Common myeloid progenitor, CD34-positive (primary cell): ENCODE measurements at regions not wholly inside any gene's neighbourhood (a gene's known extent, or its start where the extent isn't known, plus 50 kb on each side); places are given as distances from the start of the nearest gene placed in this dataset.

Source experiments
- CTCF ChIA-PET: fragments of 350-600 bp; sonication (Branson Sonifier 250); formaldehyde crosslinking; loops from one replicate; lab custom pipeline; 2021; ENCODE audit warnings: antibody characterized with exemption; lab: Charles Lee
- POLR2A ChIA-PET: fragments of 350-600 bp; sonication (Branson Sonifier 250); formaldehyde crosslinking; loops from one replicate; lab custom pipeline; 2021; ENCODE audit warnings: antibody characterized with exemption; lab: Charles Lee
- DNase-seq, 3 donors: peaks; one replicate each; pipeline versions ENCODE4 v3.0.0 to v3.0.0-alpha.2; 2013
- H3K27ac ChIP-seq, 2 experiments: 1 replicate in 1 of 2; 2 replicates in 1 of 2; pipeline ENCODE4 v1.7.0; 2013; ENCODE audit warnings: inconsistent platforms in 2 of 2, low read length in 2 of 2, mild to moderate bottlenecking in 2 of 2, low read depth in 1 of 2, moderate library complexity in 1 of 2; ENCODE audit not compliant: severe bottlenecking in 2 of 2, insufficient read depth in 1 of 2, poor library complexity in 1 of 2
- H3K27me3 ChIP-seq, 5 experiments: replicated peaks in 2 of 5; 1 replicate in 3 of 5; 2 replicates in 2 of 5; pipeline versions ENCODE4 v1.6.1 to v1.7.0; 2013; ENCODE audit warnings: low read length in 4 of 5, mild to moderate bottlenecking in 2 of 5, moderate library complexity in 2 of 5, inconsistent platforms in 1 of 5; ENCODE audit not compliant: insufficient read depth in 5 of 5, control insufficient read depth in 4 of 5
- H3K36me3 ChIP-seq, 4 experiments: 1 replicate in 2 of 4; 2 replicates in 2 of 4; pipeline versions ENCODE4 v1.6.1 to v1.7.0; 2013; ENCODE audit warnings: low read length in 3 of 4, control low read depth in 1 of 4, mild to moderate bottlenecking in 1 of 4; ENCODE audit not compliant: control insufficient read depth in 4 of 4, insufficient read depth in 4 of 4
- H3K4me1 ChIP-seq, 4 experiments: 1 replicate in 3 of 4; 2 replicates in 1 of 4; pipeline versions ENCODE4 v1.6.1 to v1.7.1; 2013; ENCODE audit warnings: low read length in 3 of 4, mild to moderate bottlenecking in 3 of 4, control low read depth in 1 of 4, inconsistent platforms in 1 of 4, moderate library complexity in 1 of 4; ENCODE audit not compliant: control insufficient read depth in 4 of 4, insufficient read depth in 4 of 4; ENCODE audit errors: control extremely low read depth in 1 of 4
- H3K4me3 ChIP-seq, 7 experiments: 1 replicate in 4 of 7; 2 replicates in 3 of 7; pipeline versions ENCODE4 v1.5.1 to v1.7.0; 2013; ENCODE audit warnings: mild to moderate bottlenecking in 7 of 7, low read length in 6 of 7, moderate library complexity in 6 of 7, inconsistent platforms in 2 of 7, low read depth in 2 of 7, control low read depth in 1 of 7; ENCODE audit not compliant: insufficient read depth in 4 of 7, control insufficient read depth in 1 of 7; ENCODE audit errors: extremely low read depth in 1 of 7
- H3K9me3 ChIP-seq, 5 experiments: 1 replicate in 4 of 5; 2 replicates in 1 of 5; pipeline versions ENCODE4 v1.6.1 to v1.7.1; 2013; ENCODE audit warnings: low read length in 4 of 5, mild to moderate bottlenecking in 2 of 5, inconsistent platforms in 1 of 5, low read depth in 1 of 5, moderate library complexity in 1 of 5; ENCODE audit not compliant: control insufficient read depth in 4 of 5, insufficient read depth in 2 of 5; ENCODE audit errors: control extremely low read depth in 1 of 5
- WGBS: methylation state at CpG from one replicate; pipeline ENCODE4 v1.1.5; 2013; ENCODE audit not compliant: insufficient coverage; 5-methylcytosine and 5-hydroxymethylcytosine counted together

DNA sequence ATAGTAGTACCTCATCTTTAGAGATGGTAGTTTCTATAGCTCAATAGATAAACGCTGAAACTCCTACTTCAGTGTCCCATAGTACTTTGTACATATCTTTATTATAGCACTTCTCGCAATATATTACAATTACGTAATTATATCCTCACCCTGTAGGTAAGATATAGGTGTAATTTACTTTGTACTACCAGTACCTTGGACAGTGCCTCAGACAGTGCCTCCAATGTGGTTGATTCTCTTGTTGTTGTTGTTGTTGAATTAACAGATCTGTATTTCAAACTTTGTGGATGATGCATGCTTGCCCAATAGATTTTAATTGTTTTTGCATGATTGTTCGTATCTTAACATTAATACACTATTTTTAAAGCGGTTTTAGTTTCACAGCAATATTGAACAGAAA is 188.6 kb downstream of the ARL6IP6 start:
- Histone ChIP-seq H3K36me3 (no peaks in the 10 kb centered on the region), H3K4me1 (no peaks in the 10 kb centered on the region), H3K27me3 (no peaks in the 10 kb centered on the region), H3K27ac (no peak overlapping the region), H3K9me3 (no peaks in the 10 kb centered on the region), H3K4me3 (no peak overlapping the region)
- DNase-seq, result no peak
- ChIA-PET CTCF (no interaction called here), POLR2A (no interaction called here)
- 90% methylated on average over 2 of the region's 5 CpGs for WGBS

DNA sequence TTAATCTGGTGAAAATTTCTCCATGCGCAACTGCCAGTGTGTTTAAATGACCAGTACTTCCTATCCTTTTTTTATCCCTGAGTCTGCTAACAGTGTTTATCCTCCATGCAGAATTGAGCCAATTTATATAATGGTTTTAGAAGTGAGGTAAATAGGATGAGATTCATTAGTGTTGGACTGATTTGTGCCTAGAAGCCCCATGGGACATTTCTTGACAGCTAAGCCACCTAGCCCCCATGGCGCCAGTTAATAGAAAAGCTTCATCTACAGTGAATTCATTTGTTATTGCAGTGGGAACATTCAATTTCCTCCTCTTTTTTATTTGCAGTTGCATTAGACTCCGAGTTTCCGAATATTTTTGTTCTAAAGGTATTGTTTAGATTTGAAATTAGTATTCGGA is 175.6 kb downstream of the ARL6IP6 start:
- Histone ChIP-seq H3K27ac (no peak overlapping the region), H3K9me3 (peaks cover 0 to 5% (median 0%) of the 10 kb centered on the region in 5 experiments), H3K27me3 (no peaks in the 10 kb centered on the region), H3K4me1 (no peaks in the 10 kb centered on the region), H3K36me3 (no peaks in the 10 kb centered on the region), H3K4me3 (no peak overlapping the region)
- WGBS, result 83% methylated on average over 2 of the region's 5 CpGs
- DNase-seq, result no peak
- POLR2A ChIA-PET, result no interaction called here
- CTCF ChIA-PET, result no interaction called here

- H3K27me3 ChIP-seq, result no peaks in the 10 kb centered on the region
- no peak for DNase-seq
- no CpG with 5 or more reads among the region's 2 CpGs for WGBS
- no peak overlapping the region for H3K27ac ChIP-seq
- ChIA-PET CTCF (no interaction called here), POLR2A (no interaction called here)
- no peaks in the 10 kb centered on the region for H3K36me3 ChIP-seq
- H3K9me3 ChIP-seq, result no peaks in the 10 kb centered on the region
- no peaks in the 10 kb centered on the region for H3K4me1 ChIP-seq
- no peak overlapping the region for H3K4me3 ChIP-seq
Measured at GRCh38 chr2:152890736-152891135, 172.3 kb downstream of the ARL6IP6 start.

DNA sequence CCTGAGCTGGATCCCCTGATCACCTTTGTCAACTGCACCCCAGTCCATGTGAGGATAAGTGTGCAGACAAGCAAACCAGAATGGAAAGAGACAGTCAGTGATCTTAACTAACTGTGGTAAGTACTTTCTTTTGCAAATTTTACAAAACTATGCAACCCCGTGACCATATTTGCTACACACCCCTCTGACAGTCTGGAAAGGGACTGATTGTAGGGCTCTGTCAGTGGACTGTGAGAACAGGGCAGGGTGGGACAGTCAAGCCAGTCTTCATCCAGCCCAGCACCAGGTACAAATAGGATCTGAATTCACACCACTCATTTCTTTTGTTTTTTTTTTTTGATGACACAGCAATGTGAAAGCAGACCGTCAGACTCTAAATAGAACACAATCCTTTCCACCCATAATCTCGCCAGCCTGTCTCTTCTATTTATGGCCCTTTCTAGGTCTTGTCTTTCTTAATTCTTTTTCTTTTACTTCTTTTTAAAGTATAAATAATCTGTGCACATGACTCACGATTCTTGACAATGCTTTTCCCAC is 165.6 kb downstream of the ARL6IP6 start:
- Histone ChIP-seq H3K27ac (no peak overlapping the region), H3K4me3 (no peak overlapping the region), H3K27me3 (peaks cover 0 to 3% (median 0%) of the 10 kb centered on the region in 5 experiments), H3K36me3 (no peaks in the 10 kb centered on the region), H3K4me1 (no peaks in the 10 kb centered on the region), H3K9me3 (no peaks in the 10 kb centered on the region)
- CTCF ChIA-PET, result no interaction called here
- no peak for DNase-seq
- POLR2A ChIA-PET, result interaction anchor here (0.6 kb wide), 1 partner anchor 1563 kb away, joined by 5 read pairs; no protein-coding TSS in a partner anchor
- 89% methylated on average over 3 of the region's 4 CpGs for WGBS

GRCh38 chr2:152881527-152881926 is 163.1 kb downstream of the ARL6IP6 start:
- no peaks in the 10 kb centered on the region for H3K9me3 ChIP-seq
- H3K4me3 ChIP-seq, result no peak overlapping the region
- CTCF ChIA-PET, result no interaction called here
- H3K27me3 ChIP-seq, result peaks cover 0 to 3% (median 0%) of the 10 kb centered on the region in 5 experiments
- H3K27ac ChIP-seq, result no peak overlapping the region
- H3K36me3 ChIP-seq, result no peaks in the 10 kb centered on the region
- POLR2A ChIA-PET, result no interaction called here
- H3K4me1 ChIP-seq, result no peaks in the 10 kb centered on the region
- DNase-seq, result no peak

GRCh38 chr2:152879275-152879674 is 160.9 kb downstream of the ARL6IP6 start:
- ChIA-PET CTCF (interaction anchor here (1.4 kb wide), 2 partner anchors 18 to 26 kb away, joined by 3 to 4 read pairs; no protein-coding TSS in a partner anchor), POLR2A (interaction anchor here (0.5 kb wide), 1 partner anchor 927 kb away, joined by 3 read pairs; no protein-coding TSS in a partner anchor)
- no peak overlapping the region for H3K4me3 ChIP-seq
- H3K4me1 ChIP-seq, result no peaks in the 10 kb centered on the region
- no peak overlapping the region for H3K27ac ChIP-seq
- peaks cover 0 to 3% (median 0%) of the 10 kb centered on the region in 5 experiments for H3K27me3 ChIP-seq
- DNase-seq, result no peak
- H3K36me3 ChIP-seq, result no peaks in the 10 kb centered on the region
- WGBS, result no CpG with 5 or more reads among the region's 3 CpGs
- H3K9me3 ChIP-seq, result no peaks in the 10 kb centered on the region

DNA sequence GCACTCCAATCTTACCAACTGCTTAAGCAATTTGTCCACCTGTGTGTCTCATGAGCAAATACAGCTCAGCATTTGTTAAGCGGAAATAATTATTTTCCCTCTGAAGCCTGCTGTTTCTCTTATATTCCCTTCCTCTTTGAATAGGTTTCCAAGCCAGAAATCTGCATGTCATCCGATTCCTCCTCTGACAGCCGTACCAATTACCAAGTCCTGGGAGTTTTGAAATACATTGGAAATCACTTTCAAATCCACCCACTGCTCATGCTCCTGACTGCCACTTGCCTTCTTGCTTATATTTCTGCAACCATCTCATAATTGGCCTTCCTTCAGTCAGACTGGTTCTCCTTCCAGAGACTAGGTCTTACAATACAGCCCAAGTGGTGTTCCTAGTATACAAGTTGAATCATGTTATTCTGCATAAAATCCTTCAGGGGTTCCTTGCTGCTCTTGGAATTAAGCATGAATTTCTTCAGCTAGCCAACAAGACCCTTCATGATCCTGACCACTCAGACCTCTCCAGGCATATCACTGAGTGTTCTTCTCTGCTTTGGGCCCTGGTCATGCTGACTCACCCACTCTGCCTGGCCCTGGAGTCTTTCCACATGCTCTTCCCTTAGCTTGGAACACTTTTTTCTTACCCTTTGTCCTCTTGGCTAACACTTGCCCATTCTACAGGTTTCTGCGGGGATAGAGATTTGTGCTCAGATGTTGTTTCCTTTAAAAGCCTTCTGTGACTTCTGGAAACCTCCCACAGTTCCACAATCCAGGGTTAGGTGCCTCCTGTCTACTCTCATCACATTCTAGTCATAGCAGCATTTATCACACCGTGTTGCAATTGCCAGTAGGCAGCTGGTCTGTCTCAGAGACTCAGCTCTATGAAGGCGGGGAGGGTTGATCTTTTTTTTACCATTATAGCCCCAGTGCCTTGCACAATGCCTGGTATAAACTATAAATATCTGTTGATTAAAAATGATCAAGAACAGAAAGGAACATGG is 157.6 kb downstream of the ARL6IP6 start:
- H3K27ac ChIP-seq, result no peak overlapping the region
- no peaks in the 10 kb centered on the region for H3K36me3 ChIP-seq
- no peaks in the 10 kb centered on the region for H3K4me1 ChIP-seq
- CTCF ChIA-PET, result no interaction called here
- whole genome bisulfite sequencing, result 86% methylated on average over 6 of the region's 6 CpGs
- H3K27me3 ChIP-seq, result peaks cover 0 to 3% (median 0%) of the 10 kb centered on the region in 5 experiments
- DNase-seq, result no peak
- POLR2A ChIA-PET, result no interaction called here
- no peaks in the 10 kb centered on the region for H3K9me3 ChIP-seq
- H3K4me3 ChIP-seq, result no peak overlapping the region
